Activated CD8-positive, alpha-beta memory T cell treated with anti-CD3 and anti-CD28 coated beads, Interleukin-2, amount 50 U/mL, for 1 hour (primary cell): ENCODE measurements at regions not wholly inside any gene's neighbourhood (a gene's known extent, or its start where the extent isn't known, plus 50 kb on each side); places are given as distances from the start of the nearest gene placed in this dataset.

ENCODE experiments used
- DNase-seq: peaks from one replicate; pipeline ENCODE4 v3.0.0-alpha.2; 2020; ENCODE audit errors: extremely low read depth

DNA sequence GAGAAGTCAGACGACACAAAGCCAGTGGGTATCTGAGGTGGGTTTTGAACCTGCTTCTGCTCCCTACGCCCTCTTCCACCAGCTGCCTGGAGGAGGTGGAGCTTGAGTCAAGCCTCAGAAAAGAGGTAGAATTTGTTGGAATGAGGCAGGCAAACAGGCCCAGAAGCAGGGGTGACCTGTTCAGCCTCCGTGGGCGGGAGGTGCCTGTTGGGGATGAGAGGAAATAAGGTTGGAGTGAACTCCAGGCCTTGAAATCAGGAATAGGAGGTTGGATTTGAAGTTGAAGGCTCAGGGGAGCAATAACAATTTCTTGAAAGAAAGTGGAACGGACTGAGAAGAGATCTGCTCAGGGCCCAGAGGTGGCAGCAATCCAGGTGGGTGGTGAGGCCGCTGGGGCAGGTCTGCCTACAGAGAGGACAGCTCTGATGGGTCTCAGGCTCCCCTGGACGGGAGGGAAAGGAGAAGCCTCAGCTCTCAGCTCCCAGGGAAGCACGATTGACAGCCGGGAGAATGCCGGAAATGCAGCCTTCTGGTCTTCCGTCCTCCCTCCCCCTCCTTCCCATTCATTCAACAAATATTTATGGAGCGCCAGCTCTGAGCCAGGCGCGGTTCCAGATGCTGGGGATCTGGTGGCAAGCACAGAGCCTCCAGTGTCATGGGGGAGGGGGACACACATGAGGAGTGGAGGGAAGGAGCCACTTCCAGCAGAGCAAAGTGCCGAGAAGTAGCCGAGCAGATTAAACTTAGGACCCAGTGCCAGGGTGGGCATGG is 61.9 kb upstream of the CIBAR2 start:
- DNase-seq, result no peak

DNA sequence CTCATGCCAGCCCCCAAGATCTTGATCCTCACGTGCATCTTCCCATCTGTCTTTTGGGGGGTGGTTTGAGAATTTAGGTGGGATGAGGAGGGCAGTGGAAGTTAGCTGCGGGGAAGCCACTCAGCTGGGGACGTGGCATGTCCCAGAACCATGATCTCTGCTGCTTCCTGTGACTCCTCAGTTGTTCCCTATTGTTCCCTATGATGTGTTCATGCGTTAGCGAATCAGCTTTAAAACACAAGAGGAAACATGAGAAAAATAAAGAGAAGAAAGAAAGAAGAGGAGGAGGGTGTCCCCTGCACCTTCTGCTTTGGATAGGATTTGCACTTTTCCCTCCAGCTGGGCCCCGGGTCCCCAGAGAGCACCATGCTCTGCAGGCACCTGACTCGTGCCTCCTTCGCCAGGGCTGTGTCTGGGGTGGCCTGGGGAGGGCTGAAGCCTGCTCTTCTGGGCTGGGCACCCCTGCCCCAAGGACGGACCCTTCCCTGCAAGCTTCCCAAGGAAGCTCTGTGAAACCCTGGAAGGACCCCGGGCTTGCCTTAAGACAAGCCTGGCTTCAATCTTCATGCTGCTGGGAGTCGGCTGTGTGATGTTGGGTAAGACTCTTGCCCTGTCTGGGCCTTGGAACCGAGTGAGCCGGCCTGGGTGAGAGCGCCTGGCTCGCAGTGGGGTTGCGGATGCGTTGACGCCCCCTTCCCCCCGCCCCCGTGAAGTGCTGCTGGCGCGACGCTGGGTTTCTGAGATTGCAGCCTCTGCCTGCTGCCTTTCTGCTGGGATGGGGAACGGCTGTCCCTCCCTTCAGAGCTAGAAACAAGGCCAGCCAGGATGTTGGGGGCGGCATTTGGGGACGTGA is 62.8 kb upstream of the CIBAR2 start:
- no peak for DNase-seq

DNA sequence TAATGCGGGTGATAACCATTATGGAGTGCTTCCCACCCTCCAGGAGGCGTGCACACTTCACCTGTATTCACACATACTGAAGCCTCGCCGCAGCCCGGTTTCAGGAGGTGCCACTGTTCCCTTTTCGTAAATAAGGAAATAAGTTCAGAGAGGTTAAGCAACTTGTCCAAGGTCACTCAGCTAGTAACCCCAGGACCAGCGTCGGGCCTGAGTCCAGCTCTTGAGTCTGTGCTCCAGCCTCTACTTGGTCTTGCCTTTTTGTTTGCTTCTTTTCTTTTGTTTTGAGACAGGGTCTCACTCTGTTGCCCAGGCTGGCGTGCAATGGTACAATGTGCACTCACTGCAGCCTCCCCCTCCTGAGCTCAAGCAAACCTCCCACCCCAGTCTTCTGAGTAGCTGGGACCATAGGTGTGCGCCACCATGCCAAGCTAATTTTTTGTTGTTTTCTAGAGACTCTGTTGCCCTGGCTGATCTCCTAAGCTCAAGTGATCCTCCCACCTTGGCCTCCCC is 63.5 kb upstream of the CIBAR2 start:
- no peak for DNase-seq

- no peak for DNase-seq
Measured at GRCh38 chr16:85176541-85177447, 64.5 kb upstream of the CIBAR2 start.

DNA sequence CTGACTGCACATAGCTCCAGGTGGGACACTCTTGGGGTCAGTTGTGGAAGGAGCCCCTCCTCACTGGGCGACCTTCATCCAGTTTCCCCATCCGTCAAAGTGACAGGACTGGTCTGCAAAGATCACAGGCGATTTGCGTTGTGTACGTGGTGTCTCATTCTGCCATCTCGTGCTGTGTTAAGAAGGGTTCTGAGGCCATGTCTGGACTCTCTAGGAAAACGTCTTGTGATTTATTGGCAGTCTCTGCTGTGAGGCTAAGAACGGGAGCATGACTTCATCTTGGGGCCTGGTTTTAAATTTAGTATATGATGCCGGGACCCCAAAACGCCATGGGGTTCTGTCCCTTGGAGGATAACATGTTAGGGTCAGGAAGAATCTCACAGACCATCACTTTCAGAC is 65.2 kb upstream of the CIBAR2 start:
- no peak for DNase-seq

GRCh38 chr16:85178006-85178591 is 65.8 kb upstream of the CIBAR2 start:
- no peak for DNase-seq

DNA sequence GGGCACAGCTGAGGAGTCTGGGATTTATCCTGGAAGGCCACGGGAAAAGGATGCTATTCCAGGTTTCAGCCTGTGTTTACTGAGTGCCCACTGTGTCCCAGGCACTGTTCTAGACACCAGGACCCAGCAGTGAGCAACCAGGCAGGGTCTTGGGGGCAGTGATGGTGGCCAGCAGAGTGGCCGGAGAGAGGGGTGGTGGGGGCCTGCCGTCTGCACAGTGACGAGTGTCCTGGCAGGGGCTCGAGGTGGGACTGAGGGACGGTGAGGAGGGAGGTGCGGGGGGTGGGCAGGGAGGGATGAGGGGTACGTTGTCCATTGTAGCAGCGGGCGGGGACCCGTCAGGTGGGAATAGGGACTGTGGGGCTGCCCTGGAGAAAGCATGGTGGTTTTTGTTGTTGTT is 66.3 kb upstream of the CIBAR2 start:
- DNase-seq, result no peak

- no peak for DNase-seq
Measured at GRCh38 chr16:85179344-85180046, 67.2 kb upstream of the CIBAR2 start.

- DNase-seq, result no peak
Measured at GRCh38 chr16:85180047-85180826, 68.0 kb upstream of the CIBAR2 start.

DNA sequence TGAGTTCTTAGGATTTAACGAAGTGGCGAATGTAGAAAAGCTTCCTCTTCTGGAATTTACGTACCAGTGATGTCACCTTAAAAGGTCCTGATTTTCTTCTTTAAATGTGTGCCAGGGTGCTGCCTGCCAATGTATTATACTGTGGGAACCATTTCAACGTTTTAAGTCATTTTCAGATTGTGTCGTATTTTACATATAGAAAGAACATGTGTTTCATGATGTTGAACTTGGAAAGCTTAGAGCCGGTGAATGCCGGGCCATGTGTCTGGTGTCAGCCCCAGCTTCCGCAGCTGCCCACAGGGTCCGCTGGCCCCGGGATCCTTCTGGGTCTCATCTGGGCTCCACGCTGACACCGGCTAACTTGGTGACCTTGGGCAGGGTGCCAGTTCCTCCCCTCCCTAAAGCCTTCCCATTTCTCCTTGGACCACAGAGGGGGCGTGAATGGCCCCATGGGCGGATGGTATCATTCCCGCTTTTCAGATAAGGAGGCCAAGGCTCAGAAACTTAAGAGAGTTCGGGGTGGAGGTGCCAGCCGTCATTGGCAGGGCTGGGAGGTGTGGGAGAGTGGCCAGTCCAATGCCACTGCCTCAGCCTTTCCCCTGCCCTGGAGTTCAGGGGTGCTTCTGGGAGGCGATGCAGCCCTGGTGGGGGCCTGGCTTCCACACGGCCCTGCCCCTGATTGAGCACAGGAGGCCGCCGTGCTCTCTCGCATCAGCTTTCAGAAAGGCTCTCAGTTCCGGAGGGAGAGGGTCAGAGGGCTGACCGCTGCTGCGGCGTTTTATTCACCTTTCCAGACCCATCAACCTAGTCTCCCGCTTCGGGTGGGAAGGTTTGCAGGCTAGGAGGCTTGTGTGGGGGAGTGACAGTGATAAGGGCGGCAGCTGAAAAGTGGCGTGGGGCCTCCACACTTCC is 68.8 kb upstream of the CIBAR2 start:
- no peak for DNase-seq

DNA sequence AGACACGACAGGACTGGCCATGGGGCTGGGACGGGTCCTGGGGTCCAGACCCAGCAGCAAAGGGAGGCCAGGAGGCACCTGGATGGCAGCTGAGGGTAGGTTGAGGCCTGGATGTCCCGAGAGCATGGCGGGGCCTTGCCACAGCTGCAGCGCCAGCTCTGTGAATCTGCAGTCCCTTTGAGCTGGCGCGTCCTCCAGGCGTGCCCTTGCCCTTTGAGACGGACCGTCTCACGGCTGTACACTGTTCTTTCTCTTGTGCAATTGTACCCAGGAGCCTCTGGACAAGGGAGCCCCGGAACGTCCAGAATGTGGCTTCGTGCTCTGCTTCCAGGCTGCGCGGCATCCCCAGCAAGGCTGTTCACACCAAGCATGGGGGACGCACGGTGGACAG is 69.5 kb upstream of the CIBAR2 start:
- DNase-seq, result no peak

DNA sequence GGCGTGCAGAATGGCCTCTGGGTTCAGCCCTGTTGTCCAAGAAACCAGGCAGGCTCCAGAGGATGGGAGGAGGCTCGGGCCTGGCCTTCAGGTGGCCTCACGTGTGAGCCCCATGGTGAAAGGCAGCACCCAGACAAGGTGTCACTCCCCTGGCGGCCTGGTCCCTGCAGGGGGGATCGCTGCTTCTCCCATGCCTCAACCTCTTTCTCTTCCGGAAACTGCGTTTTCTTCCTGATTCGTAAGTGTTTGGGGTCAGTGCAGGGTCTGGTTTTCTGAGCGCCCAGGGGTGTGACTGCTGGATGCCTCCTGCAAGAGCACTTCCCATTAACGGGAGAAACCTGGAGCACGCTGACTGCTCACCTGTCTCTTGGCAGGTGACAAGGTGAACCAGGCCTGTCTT is 70.0 kb upstream of the CIBAR2 start:
- DNase-seq, result no peak

DNA sequence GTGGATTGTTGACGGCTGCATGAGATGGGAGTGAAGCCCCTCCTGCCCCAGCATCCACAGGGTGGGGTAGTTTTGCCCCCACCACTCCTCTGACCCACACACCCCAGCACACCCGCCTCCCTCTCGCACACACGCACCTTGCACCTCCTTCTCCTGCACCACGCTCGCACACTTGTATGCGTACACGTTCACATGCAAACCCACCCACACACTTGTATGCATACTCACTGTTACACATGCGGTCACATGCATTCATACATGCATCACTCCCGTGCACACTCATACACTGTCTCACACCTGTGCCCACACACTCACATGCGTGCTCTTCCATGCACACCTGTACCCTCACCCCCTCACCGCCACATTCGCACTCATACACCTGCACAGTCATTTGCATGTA is 70.5 kb upstream of the CIBAR2 start:
- no peak for DNase-seq

DNA sequence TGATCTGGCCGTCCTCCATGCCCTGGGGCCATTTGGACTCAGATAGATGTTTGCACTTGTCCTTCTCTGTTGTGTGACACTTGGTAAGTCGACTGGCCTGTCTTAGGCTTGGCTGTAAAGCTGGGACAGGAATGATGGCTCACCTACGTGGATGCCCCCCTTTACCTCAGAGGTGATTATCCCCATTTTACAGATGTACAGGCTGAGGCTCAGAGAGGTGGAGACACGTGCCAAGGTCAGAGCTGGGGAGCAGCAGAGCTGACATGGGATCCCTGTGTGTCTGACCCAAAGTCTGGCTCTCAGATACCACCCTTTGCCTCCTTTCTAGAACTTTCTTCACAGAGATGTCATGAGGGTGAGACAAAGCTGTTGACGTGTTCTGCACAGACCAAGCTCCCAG is 71.3 kb upstream of the CIBAR2 start:
- DNase-seq, result no peak

- no peak for DNase-seq
Measured at GRCh38 chr16:85184404-85184803, 72.1 kb upstream of the CIBAR2 start.

DNA sequence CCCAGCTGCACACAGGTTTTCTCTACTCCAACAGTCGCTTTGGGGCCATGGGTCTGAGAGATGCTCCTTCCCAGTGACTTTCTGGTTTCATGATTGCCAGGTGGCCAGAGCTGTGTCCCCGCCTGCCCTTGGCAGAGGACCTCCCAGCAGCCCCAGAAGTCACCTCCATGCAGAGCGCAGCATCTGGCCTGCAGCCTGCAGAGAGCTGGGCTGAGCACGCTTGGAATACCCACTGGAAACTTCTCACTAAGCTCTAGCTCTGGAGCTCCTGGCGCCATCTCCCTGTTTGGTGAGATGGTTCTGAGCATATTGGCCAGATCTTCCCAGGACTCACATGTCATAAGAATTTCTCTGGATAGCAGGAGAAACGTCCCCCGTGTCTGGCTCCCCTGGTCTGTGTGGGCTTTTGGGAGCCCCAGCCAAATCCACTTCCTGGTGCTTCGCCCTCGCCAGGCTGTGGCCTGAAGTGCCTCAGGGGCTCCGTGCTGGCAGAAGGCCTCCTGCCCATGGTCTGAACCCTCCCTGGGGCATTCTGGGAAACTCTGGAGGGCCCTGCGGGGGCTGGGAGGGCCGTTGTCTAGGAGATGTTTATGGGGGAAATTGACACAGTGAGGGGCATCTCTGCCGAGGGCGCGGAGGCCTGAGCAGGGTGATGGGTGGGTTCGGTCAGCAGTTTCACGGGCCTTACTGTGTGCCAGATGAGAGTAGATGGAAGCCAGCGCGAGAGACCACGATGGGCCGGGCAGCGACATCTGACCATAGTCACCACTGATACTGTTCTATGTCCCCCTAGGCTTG is 73.2 kb upstream of the CIBAR2 start:
- no peak for DNase-seq

GRCh38 chr16:85187002-85187401 is 74.7 kb upstream of the CIBAR2 start:
- no peak for DNase-seq

GRCh38 chr16:85187447-85187846 is 75.2 kb upstream of the CIBAR2 start:
- no peak for DNase-seq
